HFFc6 (cell line): ENCODE measurements at regions not wholly inside any gene's neighbourhood (a gene's known extent, or its start where the extent isn't known, plus 50 kb on each side); places are given as distances from the start of the nearest gene placed in this dataset.

Source experiments
- DNase-seq: peaks from one replicate; pipeline ENCODE4 v3.0.0-alpha.2; 2018
- H3K27ac Mint-ChIP-seq: 2 replicates; pipeline ENCODE4 v1.8.0; 2020; ENCODE audit warnings: mild to moderate bottlenecking, mixed read lengths
- H3K27me3 Mint-ChIP-seq: 2 replicates; pipeline ENCODE4 v1.8.0; 2021; ENCODE audit warnings: mild to moderate bottlenecking, moderate library complexity, mixed read lengths; ENCODE audit not compliant: insufficient read depth
- H3K36me3 Mint-ChIP-seq: 2 replicates; pipeline ENCODE4 v1.8.0; 2021; ENCODE audit warnings: low read depth, mixed read lengths
- H3K4me1 Mint-ChIP-seq: 2 replicates; pipeline ENCODE4 v1.8.0; 2020; ENCODE audit warnings: low read depth, mixed read lengths
- H3K4me3 Mint-ChIP-seq: 2 replicates; pipeline ENCODE4 v1.8.0; 2020; ENCODE audit warnings: mild to moderate bottlenecking, moderate library complexity, mixed read lengths
- H3K9me3 Mint-ChIP-seq: 2 replicates; pipeline ENCODE4 v1.8.0; 2020; ENCODE audit warnings: mild to moderate bottlenecking, mixed read lengths
- TF ChIP-seq, protein P1 (sequence below): fragments of 200-600 bp; sonication (generic); IDR thresholded peaks from 2 replicates; pipeline ENCODE4 v1.5.0; 2021; ENCODE audit warnings: antibody characterized with exemption, mild to moderate bottlenecking

DNA sequence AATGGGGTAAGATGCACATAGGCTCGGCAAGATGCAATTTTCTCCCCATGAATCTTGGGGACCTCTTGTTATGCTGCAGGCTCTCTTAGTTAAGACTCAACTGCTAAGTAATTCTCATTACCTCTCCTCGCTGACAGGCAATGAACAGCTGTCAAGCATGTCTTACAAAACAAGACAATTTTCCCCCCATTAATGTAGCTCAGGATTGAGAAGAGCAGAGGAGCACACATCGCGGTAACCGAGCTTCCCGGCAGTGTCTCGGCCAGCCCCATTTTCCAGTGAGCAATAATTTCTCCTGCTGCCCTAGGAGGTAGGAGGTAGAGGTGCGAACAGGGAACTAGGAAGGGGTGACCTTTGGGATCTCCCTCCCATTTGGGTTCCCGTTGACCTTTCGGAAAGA lies 272.1 kb downstream of the HAPSTR1 start:
- Mint-ChIP-seq H3K4me1 (no peaks in the 10 kb centered on the region), H3K36me3 (no peaks in the 10 kb centered on the region), H3K9me3 (peaks cover 43% of the 10 kb centered on the region), H3K4me3 (no peak overlapping the region), H3K27ac (no peak overlapping the region), H3K27me3 (no peaks in the 10 kb centered on the region; the same call in 1 of the 2 replicates)
- no peak for DNase-seq
- TF ChIP-seq, protein P1, sequence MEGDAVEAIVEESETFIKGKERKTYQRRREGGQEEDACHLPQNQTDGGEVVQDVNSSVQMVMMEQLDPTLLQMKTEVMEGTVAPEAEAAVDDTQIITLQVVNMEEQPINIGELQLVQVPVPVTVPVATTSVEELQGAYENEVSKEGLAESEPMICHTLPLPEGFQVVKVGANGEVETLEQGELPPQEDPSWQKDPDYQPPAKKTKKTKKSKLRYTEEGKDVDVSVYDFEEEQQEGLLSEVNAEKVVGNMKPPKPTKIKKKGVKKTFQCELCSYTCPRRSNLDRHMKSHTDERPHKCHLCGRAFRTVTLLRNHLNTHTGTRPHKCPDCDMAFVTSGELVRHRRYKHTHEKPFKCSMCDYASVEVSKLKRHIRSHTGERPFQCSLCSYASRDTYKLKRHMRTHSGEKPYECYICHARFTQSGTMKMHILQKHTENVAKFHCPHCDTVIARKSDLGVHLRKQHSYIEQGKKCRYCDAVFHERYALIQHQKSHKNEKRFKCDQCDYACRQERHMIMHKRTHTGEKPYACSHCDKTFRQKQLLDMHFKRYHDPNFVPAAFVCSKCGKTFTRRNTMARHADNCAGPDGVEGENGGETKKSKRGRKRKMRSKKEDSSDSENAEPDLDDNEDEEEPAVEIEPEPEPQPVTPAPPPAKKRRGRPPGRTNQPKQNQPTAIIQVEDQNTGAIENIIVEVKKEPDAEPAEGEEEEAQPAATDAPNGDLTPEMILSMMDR, result no peak

DNA sequence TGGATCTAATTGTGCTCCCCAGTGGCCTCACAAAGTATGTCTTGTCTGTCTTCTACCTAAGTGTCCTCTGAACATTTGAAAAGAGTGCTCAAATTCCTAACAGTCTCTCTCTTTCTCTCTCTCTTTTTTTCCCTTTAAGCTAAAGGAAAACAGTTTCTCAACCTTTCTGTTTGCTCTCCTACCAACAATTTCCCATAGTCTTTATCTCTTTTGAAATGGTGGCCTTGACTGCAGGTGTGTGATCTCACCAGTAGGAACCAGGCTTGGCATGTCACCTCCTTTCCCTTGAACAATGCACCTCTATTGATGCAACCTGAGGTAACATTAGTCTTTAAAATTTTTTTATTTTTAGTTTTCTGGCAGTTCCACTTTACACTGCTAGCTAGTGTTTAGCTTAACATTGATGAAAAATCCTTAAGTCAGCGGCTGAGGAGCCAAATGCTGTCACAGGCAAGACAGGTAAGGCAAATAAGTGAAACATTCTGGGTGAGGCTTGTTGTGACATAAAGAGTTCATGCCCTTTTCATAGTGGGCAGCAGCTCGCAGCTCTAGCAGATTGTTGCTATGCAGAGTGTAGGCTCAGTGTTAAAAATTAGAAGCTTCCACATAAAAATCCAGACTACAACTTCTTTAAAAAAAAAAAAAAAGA lies 273.4 kb downstream of the HAPSTR1 start:
- no peaks in the 10 kb centered on the region for H3K4me1 Mint-ChIP-seq
- H3K27me3 Mint-ChIP-seq, result no peaks in the 10 kb centered on the region; the same call in 1 of the 2 replicates
- no peak overlapping the region for H3K4me3 Mint-ChIP-seq
- no peak overlapping the region for H3K27ac Mint-ChIP-seq
- H3K9me3 Mint-ChIP-seq, result peaks cover 35% of the 10 kb centered on the region
- TF ChIP-seq, protein P1, result no peak
- no peaks in the 10 kb centered on the region for H3K36me3 Mint-ChIP-seq
- DNase-seq, result no peak

DNA sequence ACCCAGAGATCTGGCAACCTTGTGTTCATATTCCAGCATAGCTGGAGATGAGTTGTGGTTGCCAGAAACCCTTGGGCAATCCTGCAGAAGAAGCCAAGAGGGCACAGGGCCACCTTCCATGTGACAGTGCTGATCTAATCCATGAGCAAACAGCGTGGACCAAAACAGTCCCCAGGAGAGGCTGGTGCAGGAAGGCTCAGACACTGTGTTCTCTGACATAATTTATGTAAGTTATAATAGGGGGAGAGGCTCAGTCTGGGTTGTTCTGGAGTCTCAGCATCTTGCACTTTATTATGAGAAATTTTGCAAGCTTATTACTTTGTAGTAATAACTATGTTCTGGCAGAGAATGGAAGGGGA lies 273.9 kb downstream of the HAPSTR1 start:
- peaks cover 35% of the 10 kb centered on the region for H3K9me3 Mint-ChIP-seq
- no peaks in the 10 kb centered on the region for H3K36me3 Mint-ChIP-seq
- TF ChIP-seq, protein P1, result no peak
- H3K27me3 Mint-ChIP-seq, result no peaks in the 10 kb centered on the region; the same call in 1 of the 2 replicates
- H3K4me1 Mint-ChIP-seq, result no peaks in the 10 kb centered on the region
- no peak overlapping the region for H3K4me3 Mint-ChIP-seq
- no peak for DNase-seq
- H3K27ac Mint-ChIP-seq, result no peak overlapping the region

DNA sequence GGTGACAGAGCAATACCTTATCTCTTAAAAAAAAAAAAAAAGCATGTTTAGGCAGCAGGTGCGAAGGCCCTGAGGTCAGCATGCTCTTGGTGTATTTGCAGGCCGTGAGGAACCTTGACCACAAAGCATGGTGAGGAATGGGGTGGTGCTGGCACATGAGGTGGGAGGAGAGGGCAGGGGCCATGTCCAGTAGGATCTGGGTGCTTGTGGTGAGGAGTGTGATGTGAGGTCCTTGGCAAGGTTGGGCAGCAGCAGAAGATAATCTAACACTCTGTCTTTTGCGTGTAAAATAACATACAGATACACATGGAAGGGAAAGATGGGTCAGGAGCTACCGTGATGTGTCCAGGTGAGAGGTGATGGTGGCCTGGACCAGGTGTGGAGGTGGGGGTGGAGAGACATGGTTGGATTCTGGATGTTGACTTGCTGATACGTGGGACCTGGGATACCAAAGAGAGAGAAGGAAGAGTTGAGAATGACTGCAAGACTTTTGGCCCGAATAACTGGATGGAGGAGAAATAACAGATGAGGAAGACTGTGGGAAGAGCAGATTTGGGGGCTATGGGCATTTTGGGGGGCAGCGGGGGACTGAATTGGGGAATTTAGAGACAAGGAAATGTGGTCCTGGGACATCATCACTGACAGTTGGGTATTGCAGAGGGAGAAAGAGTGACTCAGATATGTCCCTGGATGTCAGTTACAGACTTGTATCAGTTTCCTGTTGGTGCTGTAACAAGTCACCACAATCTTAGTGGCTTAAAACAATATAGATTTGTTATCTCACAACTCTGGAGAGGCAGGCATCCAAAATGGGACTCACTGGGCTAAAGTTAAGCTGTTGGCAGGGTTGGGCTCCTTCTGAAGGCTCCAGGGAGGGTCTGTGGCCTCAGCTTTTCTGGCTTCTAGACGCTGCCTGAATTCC lies 274.9 kb downstream of the HAPSTR1 start:
- Mint-ChIP-seq H3K4me1 (no peaks in the 10 kb centered on the region), H3K9me3 (peaks cover 27% of the 10 kb centered on the region), H3K27me3 (no peaks in the 10 kb centered on the region; the same call in 1 of the 2 replicates), H3K27ac (no peak overlapping the region), H3K4me3 (no peak overlapping the region), H3K36me3 (no peaks in the 10 kb centered on the region)
- TF ChIP-seq, protein P1, result no peak
- DNase-seq, result no peak

DNA sequence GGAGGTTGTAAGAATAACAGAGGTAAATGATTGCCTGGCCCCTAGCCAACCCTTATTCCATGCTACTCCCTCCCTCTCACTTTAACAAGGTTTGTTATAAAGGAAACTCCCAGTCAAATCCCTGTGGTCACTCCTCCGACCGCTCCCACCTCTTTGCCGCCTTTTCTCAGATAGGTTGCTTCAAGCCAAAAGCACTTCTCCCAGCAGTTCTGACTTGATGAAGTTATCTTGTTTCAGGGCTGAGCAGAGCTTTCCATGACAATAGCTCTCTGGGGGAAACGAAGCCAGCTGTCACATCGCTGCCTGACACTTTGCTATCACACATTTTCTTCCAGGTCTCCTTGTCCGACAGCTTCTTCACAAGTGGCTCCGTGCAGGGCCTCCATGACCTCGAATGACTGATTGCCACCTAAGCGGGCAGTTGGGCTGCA lies 278.6 kb downstream of the HAPSTR1 start:
- no peaks in the 10 kb centered on the region for H3K36me3 Mint-ChIP-seq
- TF ChIP-seq, protein P1, result no peak
- H3K4me3 Mint-ChIP-seq, result no peak overlapping the region
- peaks cover 11% of the 10 kb centered on the region for H3K9me3 Mint-ChIP-seq
- no peaks in the 10 kb centered on the region; the same call in 1 of the 2 replicates for H3K27me3 Mint-ChIP-seq
- no peak overlapping the region for H3K27ac Mint-ChIP-seq
- H3K4me1 Mint-ChIP-seq, result no peaks in the 10 kb centered on the region
- no peak for DNase-seq
